Vagina (tissue), 2 donors: ENCODE measurements at regions not wholly inside any gene's neighbourhood (a gene's known extent, or its start where the extent isn't known, plus 50 kb on each side); places are given as distances from the start of the nearest gene placed in this dataset.

Source experiments
- POLR2A ChIP-seq, 2 donors: fragments of 450-650 bp; IDR thresholded peaks; one replicate each; pipeline ENCODE4 v1.6.1; 2017; ENCODE audit warnings: antibody characterized with exemption in 2 of 2, mild to moderate bottlenecking in 2 of 2, moderate library complexity in 2 of 2
- TF ChIP-seq, protein P1 (sequence below), 3 experiments: fragments of 450-650 bp in 2 of 3; fragments of 200-600 bp in 1 of 3; sonication (generic) in 1 of 3; IDR thresholded peaks; one replicate each; pipeline ENCODE4 v1.5.1; 2017 to 2019; ENCODE audit warnings: antibody characterized with exemption in 3 of 3, mild to moderate bottlenecking in 2 of 3, moderate library complexity in 2 of 3

DNA sequence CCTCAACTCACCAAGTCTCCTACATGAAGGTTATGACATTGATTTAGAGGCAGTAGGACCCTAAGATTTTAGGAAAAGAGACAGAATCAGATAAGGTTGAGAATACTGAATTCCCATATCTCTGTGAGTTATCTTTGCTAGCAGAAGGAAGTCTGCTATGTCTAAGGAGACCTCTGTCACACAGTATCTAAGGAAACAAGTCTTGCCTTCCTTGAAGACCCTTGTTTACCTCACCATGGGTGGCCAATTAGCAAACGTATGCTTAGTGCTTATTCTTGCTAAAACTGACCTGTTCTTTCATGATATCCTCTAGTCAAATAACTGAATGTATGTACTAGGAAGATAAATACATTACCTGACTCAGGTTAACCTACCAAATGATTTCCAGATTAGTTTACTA lies 855.4 kb upstream of the SLITRK1 start:
- no peak for TF ChIP-seq POLR2A (IDR thresholded peaks at IDR 0.05)
- TF ChIP-seq, protein P1, sequence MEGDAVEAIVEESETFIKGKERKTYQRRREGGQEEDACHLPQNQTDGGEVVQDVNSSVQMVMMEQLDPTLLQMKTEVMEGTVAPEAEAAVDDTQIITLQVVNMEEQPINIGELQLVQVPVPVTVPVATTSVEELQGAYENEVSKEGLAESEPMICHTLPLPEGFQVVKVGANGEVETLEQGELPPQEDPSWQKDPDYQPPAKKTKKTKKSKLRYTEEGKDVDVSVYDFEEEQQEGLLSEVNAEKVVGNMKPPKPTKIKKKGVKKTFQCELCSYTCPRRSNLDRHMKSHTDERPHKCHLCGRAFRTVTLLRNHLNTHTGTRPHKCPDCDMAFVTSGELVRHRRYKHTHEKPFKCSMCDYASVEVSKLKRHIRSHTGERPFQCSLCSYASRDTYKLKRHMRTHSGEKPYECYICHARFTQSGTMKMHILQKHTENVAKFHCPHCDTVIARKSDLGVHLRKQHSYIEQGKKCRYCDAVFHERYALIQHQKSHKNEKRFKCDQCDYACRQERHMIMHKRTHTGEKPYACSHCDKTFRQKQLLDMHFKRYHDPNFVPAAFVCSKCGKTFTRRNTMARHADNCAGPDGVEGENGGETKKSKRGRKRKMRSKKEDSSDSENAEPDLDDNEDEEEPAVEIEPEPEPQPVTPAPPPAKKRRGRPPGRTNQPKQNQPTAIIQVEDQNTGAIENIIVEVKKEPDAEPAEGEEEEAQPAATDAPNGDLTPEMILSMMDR (IDR thresholded peaks at IDR 0.05) = no peak
